ENCODE measurements at regions not wholly inside any gene's neighbourhood (a gene's known extent, or its start where the extent isn't known, plus 50 kb on each side); places are given as distances from the start of the nearest gene placed in this dataset.

GRCh38 chr13:63501702-63502101 lies 2086.1 kb upstream of the PCDH20 start:
- no peak overlapping the region for H2BK12ac ChIP-seq (ENCODE audit: insufficient read length, low read depth, low read length)
- no peak overlapping the region for H2AK5ac ChIP-seq (ENCODE audit: insufficient read length, low read length)
- H3K4me1 ChIP-seq (ENCODE audit: insufficient read depth, low read length) = no peaks in the 10 kb centered on the region
- no peak overlapping the region for H2BK120ac ChIP-seq (ENCODE audit: low read depth, low read length, poor library complexity, severe bottlenecking)
- H4K20me1 ChIP-seq (ENCODE audit: control insufficient read depth, insufficient read depth, insufficient read length) = no peaks in the 10 kb centered on the region
- H3T11ph ChIP-seq (ENCODE audit: low read length) = no peak overlapping the region
- H2AFZ ChIP-seq (ENCODE audit: low read length) = no peak overlapping the region
- no peaks in the 10 kb centered on the region for H3K79me1 ChIP-seq (ENCODE audit: insufficient read depth, low read depth, low read length, poor library complexity, severe bottlenecking)
- no peak overlapping the region for H3K4ac ChIP-seq (ENCODE audit: low read depth, low read length)
- no peak overlapping the region for H3K56ac ChIP-seq (ENCODE audit: insufficient read length, low read depth, low read length)
- no peak for TF ChIP-seq CTCF (conservative IDR thresholded peaks at IDR 0.05)
- H2BK15ac ChIP-seq (ENCODE audit: low read depth, low read length) = no peak overlapping the region
- no peak for DNase-seq
- H4K8ac ChIP-seq (replicated peaks; ENCODE audit: insufficient read length, low read depth, low read length) = no peak overlapping the region
- no peak overlapping the region for H3K18ac ChIP-seq (ENCODE audit: insufficient read length, low read depth, low read length)
- H3K14ac ChIP-seq (ENCODE audit: insufficient read depth, low read length) = no peak overlapping the region
- H3K79me2 ChIP-seq (ENCODE audit: insufficient read depth, low read length) = no peaks in the 10 kb centered on the region
- no peak overlapping the region for H2BK20ac ChIP-seq (ENCODE audit: low read depth, low read length, poor library complexity, severe bottlenecking)
- H4K91ac ChIP-seq (ENCODE audit: insufficient read length, low read depth, low read length) = no peak overlapping the region
- Mint-ChIP-seq H3K4me1 (no peaks in the 10 kb centered on the region), H3K27ac (no peak overlapping the region), H3K36me3 (ENCODE audit: insufficient read depth in 1 of 3, low read depth in 3 of 3) (no peaks in the 10 kb centered on the region), H3K4me3 (no peak overlapping the region), H3K27me3 (ENCODE audit: low read depth) (no peaks in the 10 kb centered on the region), H3K9me3 (no peaks in the 10 kb centered on the region)
- H2BK5ac ChIP-seq (ENCODE audit: insufficient read length, low read length) = no peak overlapping the region
- no peak overlapping the region for H3K9ac ChIP-seq (ENCODE audit: extremely low read depth, insufficient read length, low read length)
- H3K23ac ChIP-seq (ENCODE audit: insufficient read length, low read depth, low read length) = no peak overlapping the region
- H3K9me3 ChIP-seq (ENCODE audit: control insufficient read depth, low read depth, low read length) = no peaks in the 10 kb centered on the region
- no peak overlapping the region for H3K27ac ChIP-seq (ENCODE audit: insufficient read length, low read depth, low read length)
- H3K27me3 ChIP-seq (ENCODE audit: insufficient read depth, low read length) = no peaks in the 10 kb centered on the region
- WGBS (ENCODE audit: extremely low coverage, insufficient read length, low lambda C conversion rate) = no CpG with 5 or more reads among the region's 1 CpG
- H4K5ac ChIP-seq (ENCODE audit: insufficient read length, low read depth, low read length) = no peak overlapping the region
- no peaks in the 10 kb centered on the region for H3K23me2 ChIP-seq (ENCODE audit: insufficient read length, low read depth, low read length, poor library complexity, severe bottlenecking)
- no peak overlapping the region for H3K4me2 ChIP-seq (ENCODE audit: insufficient read depth, insufficient read length, low read length)
